ENCODE measurements at regions not wholly inside any gene's neighbourhood (a gene's known extent, or its start where the extent isn't known, plus 50 kb on each side); places are given as distances from the start of the nearest gene placed in this dataset.

- DNase-seq: no peak
- no peak overlapping the region for H3K27ac ChIP-seq
- TF ChIP-seq, protein P1, sequence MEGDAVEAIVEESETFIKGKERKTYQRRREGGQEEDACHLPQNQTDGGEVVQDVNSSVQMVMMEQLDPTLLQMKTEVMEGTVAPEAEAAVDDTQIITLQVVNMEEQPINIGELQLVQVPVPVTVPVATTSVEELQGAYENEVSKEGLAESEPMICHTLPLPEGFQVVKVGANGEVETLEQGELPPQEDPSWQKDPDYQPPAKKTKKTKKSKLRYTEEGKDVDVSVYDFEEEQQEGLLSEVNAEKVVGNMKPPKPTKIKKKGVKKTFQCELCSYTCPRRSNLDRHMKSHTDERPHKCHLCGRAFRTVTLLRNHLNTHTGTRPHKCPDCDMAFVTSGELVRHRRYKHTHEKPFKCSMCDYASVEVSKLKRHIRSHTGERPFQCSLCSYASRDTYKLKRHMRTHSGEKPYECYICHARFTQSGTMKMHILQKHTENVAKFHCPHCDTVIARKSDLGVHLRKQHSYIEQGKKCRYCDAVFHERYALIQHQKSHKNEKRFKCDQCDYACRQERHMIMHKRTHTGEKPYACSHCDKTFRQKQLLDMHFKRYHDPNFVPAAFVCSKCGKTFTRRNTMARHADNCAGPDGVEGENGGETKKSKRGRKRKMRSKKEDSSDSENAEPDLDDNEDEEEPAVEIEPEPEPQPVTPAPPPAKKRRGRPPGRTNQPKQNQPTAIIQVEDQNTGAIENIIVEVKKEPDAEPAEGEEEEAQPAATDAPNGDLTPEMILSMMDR (IDR thresholded peaks at IDR 0.05): no peak
- H3K4me3 ChIP-seq: no peak overlapping the region
- intact Hi-C loops (cut with DNase I): no loop called here
- H3K36me3 ChIP-seq: no peaks in the 10 kb centered on the region
- no peaks in the 10 kb centered on the region for H3K9me3 ChIP-seq
- no peaks in the 10 kb centered on the region for H3K4me1 ChIP-seq
- H3K27me3 ChIP-seq: no peaks in the 10 kb centered on the region
- ATAC-seq: no peak
Measured at GRCh38 chr15:20361091-20361490, 180.5 kb downstream of the GOLGA6L6 start.

GRCh38 chr15:20358779-20359414 is 182.7 kb downstream of the GOLGA6L6 start:
- intact Hi-C loops (cut with DNase I): no loop called here
- H3K27ac ChIP-seq: no peak overlapping the region
- ATAC-seq: no peak
- no peak overlapping the region for H3K4me3 ChIP-seq
- H3K36me3 ChIP-seq: no peaks in the 10 kb centered on the region
- H3K27me3 ChIP-seq: no peaks in the 10 kb centered on the region
- DNase-seq: no peak
- no peaks in the 10 kb centered on the region for H3K9me3 ChIP-seq
- H3K4me1 ChIP-seq: no peaks in the 10 kb centered on the region
- TF ChIP-seq, protein P1 (IDR thresholded peaks at IDR 0.05): no peak

DNA sequence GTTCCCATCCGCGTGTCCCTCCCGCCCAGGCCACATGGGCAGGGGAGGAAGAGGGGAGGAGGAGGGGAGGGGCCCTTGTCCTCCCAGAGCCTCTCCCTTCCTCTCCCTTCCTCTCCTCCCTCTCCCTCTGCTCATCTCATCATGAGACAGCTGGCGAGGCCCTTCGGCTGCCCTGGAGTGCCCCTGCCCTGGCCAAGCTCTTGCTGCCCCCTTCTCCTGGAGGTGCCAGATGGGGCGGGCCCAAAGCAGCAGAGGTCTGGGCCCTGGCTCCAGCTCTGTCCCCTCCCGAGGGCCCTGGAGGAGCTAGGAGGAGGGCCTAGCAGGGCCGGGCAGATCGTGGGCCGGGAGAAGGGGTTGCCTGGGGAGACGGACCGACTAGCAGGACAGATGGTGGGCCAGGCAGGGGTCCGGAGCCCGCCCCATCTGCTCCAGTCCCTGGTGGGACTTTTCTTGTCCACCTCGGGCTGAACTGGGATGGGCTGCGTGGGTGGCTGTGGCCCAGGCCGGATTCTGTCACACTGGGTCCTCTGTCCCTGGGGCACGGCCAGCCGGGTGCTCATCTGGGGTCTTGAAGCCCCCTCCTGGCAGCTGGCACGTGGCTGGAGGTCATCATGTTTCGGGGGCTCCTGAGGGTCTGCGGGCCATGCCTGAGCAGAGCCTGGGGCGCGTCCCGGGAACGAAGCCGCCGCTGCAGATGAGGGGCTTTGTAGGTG is 183.4 kb downstream of the GOLGA6L6 start:
- DNase-seq: peak in 1 of 4 donors; percentile 91
- intact Hi-C loops (cut with DNase I): no loop called here
- Histone ChIP-seq H3K36me3 (no peaks in the 10 kb centered on the region), H3K9me3 (no peaks in the 10 kb centered on the region), H3K27me3 (no peaks in the 10 kb centered on the region), H3K4me3 (no peak overlapping the region), H3K27ac (no peak overlapping the region), H3K4me1 (no peaks in the 10 kb centered on the region)
- ATAC-seq: no peak
- TF ChIP-seq, protein P1 (IDR thresholded peaks at IDR 0.05): no peak

DNA sequence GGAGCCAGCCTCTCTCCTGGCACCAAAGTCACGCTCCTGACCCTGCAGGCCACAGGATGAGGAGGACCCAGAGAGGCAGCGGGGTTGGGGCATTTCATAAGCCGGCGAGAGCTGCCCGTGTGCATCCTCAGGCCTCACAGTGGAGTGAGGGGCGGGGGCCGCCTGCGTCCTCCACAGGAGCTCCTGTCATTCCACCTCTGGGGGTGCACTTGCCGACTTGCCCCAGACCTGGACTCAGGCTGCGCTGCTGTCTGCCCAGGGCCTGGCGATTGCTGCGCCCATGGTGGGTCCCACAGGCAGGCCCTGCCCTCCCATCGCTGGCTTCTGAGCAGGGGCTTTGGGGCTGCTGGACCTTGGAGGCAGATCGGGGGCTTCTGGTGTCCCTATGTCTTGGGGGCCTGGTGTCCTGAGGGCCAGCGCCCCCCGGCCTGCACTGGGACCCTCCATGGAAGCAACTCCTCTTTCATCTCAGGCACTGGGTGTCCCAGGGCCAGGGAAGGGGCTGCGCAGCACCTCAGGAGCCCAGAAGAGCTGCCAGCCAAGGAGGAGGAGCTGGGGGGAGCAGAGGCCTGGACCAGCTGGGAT is 184.0 kb downstream of the GOLGA6L6 start:
- no peak overlapping the region for H3K4me3 ChIP-seq
- TF ChIP-seq, protein P1 (IDR thresholded peaks at IDR 0.05): no peak
- no peaks in the 10 kb centered on the region for H3K27me3 ChIP-seq
- intact Hi-C loops (cut with DNase I): no loop called here
- no peak overlapping the region for H3K27ac ChIP-seq
- ATAC-seq (no peak), DNase-seq (peak in 1 of 4 donors; percentile 88)
- no peaks in the 10 kb centered on the region for H3K9me3 ChIP-seq
- H3K4me1 ChIP-seq: no peaks in the 10 kb centered on the region
- H3K36me3 ChIP-seq: no peaks in the 10 kb centered on the region

DNA sequence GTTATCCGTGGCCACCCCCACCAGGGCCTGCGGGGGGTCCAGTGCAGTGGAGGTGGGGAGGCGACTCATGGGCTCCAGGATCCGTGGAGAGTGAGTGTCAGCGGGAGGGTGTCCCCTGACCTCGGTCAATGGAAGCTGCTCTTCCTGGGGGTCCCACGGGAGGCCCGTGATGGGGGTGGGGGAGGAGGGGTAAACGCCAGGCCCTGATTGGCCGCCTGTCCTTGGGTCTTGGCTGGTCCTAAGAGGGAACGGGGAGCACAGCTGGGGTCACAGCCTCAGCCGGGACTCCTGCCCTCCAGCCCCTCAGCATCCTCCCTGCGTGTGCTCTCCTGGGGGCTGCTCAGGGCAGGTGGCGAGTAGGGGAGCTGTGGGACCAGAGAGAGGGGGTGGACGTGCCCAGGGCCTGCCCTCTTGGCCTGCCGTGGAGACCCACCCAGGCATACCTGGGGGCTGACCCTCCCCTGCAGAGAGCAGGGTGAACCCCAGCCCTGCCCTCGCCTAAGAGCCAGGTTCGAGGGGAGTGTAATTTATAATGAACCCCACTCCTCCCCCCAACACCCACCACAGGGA is 184.6 kb downstream of the GOLGA6L6 start:
- H3K27me3 ChIP-seq: no peaks in the 10 kb centered on the region
- H3K27ac ChIP-seq: no peak overlapping the region
- no peak overlapping the region for H3K4me3 ChIP-seq
- TF ChIP-seq, protein P1 (IDR thresholded peaks at IDR 0.05): no peak
- H3K4me1 ChIP-seq: no peaks in the 10 kb centered on the region
- ATAC-seq (no peak), DNase-seq (peak in 1 of 4 donors; percentile 86)
- no peaks in the 10 kb centered on the region for H3K36me3 ChIP-seq
- intact Hi-C loops (cut with DNase I): no loop called here
- no peaks in the 10 kb centered on the region for H3K9me3 ChIP-seq
